SU-DHL-6 (cell line): ENCODE measurements at regions not wholly inside any gene's neighbourhood (a gene's known extent, or its start where the extent isn't known, plus 50 kb on each side); places are given as distances from the start of the nearest gene placed in this dataset.

Experiments
- H2AFZ ChIP-seq: fragments of 200-600 bp; sonication (generic); 2 replicates; pipeline ENCODE4 v1.6.1; 2014; ENCODE audit warnings: low read depth, mild to moderate bottlenecking, moderate library complexity, mixed read lengths, antibody characterized with exemption, low read length; ENCODE audit not compliant: severe bottlenecking
- H3F3A ChIP-seq: fragments of 200-600 bp; shearing (Covaris generic); 2 replicates; pipeline ENCODE4 v1.6.0; 2016; ENCODE audit warnings: antibody characterized with exemption, mild to moderate bottlenecking; ENCODE audit not compliant: insufficient read depth
- H3K27ac ChIP-seq: fragments of 200-600 bp; sonication (generic); 2 replicates; pipeline ENCODE4 v1.5.1; 2016; ENCODE audit warnings: low read depth, mild to moderate bottlenecking, low read length, moderate library complexity, mixed read lengths
- H3K27me3 ChIP-seq: fragments of 200-600 bp; sonication (generic), shearing (Covaris generic); 2 replicates; pipeline ENCODE4 v1.6.0; 2014; ENCODE audit warnings: mild to moderate bottlenecking, low read length
- H3K36me3 ChIP-seq: fragments of 200-600 bp; sonication (generic); 2 replicates; pipeline ENCODE4 v1.6.1; 2014; ENCODE audit warnings: mild to moderate bottlenecking, low read length, mixed read lengths
- H3K4me2 ChIP-seq: fragments of 300-600, 200-600 bp; shearing (Covaris generic), sonication (generic); 2 replicates; pipeline ENCODE4 v1.6.0; 2014; ENCODE audit warnings: low read length, low read depth, mild to moderate bottlenecking; ENCODE audit not compliant: poor library complexity, severe bottlenecking
- H3K4me3 ChIP-seq: fragments of 200-600 bp; sonication (generic); 2 replicates; pipeline ENCODE4 v1.5.1; 2014; ENCODE audit warnings: antibody characterized with exemption, low read length, mild to moderate bottlenecking, mixed read lengths; ENCODE audit not compliant: insufficient read depth, poor library complexity, severe bottlenecking
- H3K79me2 ChIP-seq: fragments of 200-600 bp; sonication (generic); 2 replicates; pipeline ENCODE4 v1.6.1; 2014; ENCODE audit warnings: mild to moderate bottlenecking, low read length, moderate library complexity; ENCODE audit not compliant: insufficient read depth
- H3K9ac ChIP-seq: fragments of 200-600 bp; sonication (generic); 2 replicates; pipeline ENCODE4 v1.7.0; 2014; ENCODE audit warnings: mild to moderate bottlenecking, low read length
- H3K9me2 ChIP-seq: fragments of 200-600 bp; sonication (generic); replicated peaks from 2 replicates; pipeline ENCODE4 v1.6.1; 2014; ENCODE audit warnings: low read length; ENCODE audit not compliant: insufficient read depth
- H3K9me3 ChIP-seq: fragments of 200-600 bp; sonication (generic); 2 replicates; pipeline ENCODE4 v1.6.1; 2014; ENCODE audit warnings: low read length, mixed read lengths; ENCODE audit not compliant: insufficient read depth
- H4K20me1 ChIP-seq: fragments of 200-600 bp; sonication (generic); 2 replicates; pipeline ENCODE4 v1.6.1; 2014; ENCODE audit warnings: low read depth, mild to moderate bottlenecking, antibody characterized with exemption, low read length, moderate library complexity, mixed read lengths
- CTCF ChIP-seq: fragments of 200-600 bp; sonication (generic); IDR thresholded peaks from one replicate; pipeline ENCODE4 v1.5.1; 2017; ENCODE audit warnings: antibody characterized with exemption, mild to moderate bottlenecking, low read length, moderate library complexity; ENCODE audit not compliant: insufficient read depth, poor library complexity, severe bottlenecking
- EZH2phosphoT487 ChIP-seq: fragments of 200-600 bp; sonication (generic), shearing (Covaris generic); conservative IDR thresholded peaks from 2 replicates; pipeline ENCODE4 v1.6.1; 2018; ENCODE audit warnings: mild to moderate bottlenecking, antibody characterized with exemption, low read length, moderate library complexity, mixed read lengths

GRCh38 chr1:163745204-163745603, 423.4 kb downstream of the NUF2 start:
- Histone ChIP-seq H3K9me2 (no peaks in the 10 kb centered on the region), H3K27ac (no peak overlapping the region), H3K4me3 (no peak overlapping the region), H2AFZ (no peak overlapping the region), H3K9me3 (no peaks in the 10 kb centered on the region), H3K79me2 (no peaks in the 10 kb centered on the region), H3K4me2 (no peak overlapping the region), H3F3A (no peaks in the 10 kb centered on the region), H3K9ac (no peak overlapping the region), H3K36me3 (no peaks in the 10 kb centered on the region), H3K27me3 (no peaks in the 10 kb centered on the region), H4K20me1 (no peaks in the 10 kb centered on the region)
- TF ChIP-seq CTCF (no peak), EZH2phosphoT487 (no peak)

- TF ChIP-seq CTCF (no peak), EZH2phosphoT487 (no peak)
- H3K9me2 ChIP-seq: no peaks in the 10 kb centered on the region
- no peaks in the 10 kb centered on the region for H4K20me1 ChIP-seq
- no peaks in the 10 kb centered on the region for H3K79me2 ChIP-seq
- H3K27ac ChIP-seq: no peak overlapping the region
- H2AFZ ChIP-seq: no peak overlapping the region
- H3K9ac ChIP-seq: no peak overlapping the region
- no peak overlapping the region for H3K4me3 ChIP-seq
- no peaks in the 10 kb centered on the region for H3K27me3 ChIP-seq
- H3K4me2 ChIP-seq: no peak overlapping the region
- H3K9me3 ChIP-seq: no peaks in the 10 kb centered on the region
- H3F3A ChIP-seq: no peaks in the 10 kb centered on the region
- H3K36me3 ChIP-seq: no peaks in the 10 kb centered on the region
Measured at GRCh38 chr1:163747261-163747660, 425.5 kb downstream of the NUF2 start.

- H4K20me1 ChIP-seq: no peaks in the 10 kb centered on the region
- H3K27ac ChIP-seq: no peak overlapping the region
- H3K9me3 ChIP-seq: no peaks in the 10 kb centered on the region
- H3K9ac ChIP-seq: no peak overlapping the region
- no peaks in the 10 kb centered on the region for H3K27me3 ChIP-seq
- H3K9me2 ChIP-seq: no peaks in the 10 kb centered on the region
- H3K36me3 ChIP-seq: no peaks in the 10 kb centered on the region
- no peaks in the 10 kb centered on the region for H3K79me2 ChIP-seq
- no peaks in the 10 kb centered on the region for H3F3A ChIP-seq
- no peak overlapping the region for H3K4me2 ChIP-seq
- TF ChIP-seq CTCF: no peak
- TF ChIP-seq EZH2phosphoT487: no peak
- H3K4me3 ChIP-seq: no peak overlapping the region
- no peak overlapping the region for H2AFZ ChIP-seq
Measured at GRCh38 chr1:163747855-163748254, 426.1 kb downstream of the NUF2 start.
